Activated naive CD4-positive, alpha-beta T cell treated with anti-CD3 and anti-CD28 coated beads, Interleukin-2, amount 50 U/mL, for 72 hours (primary cell): ENCODE measurements at regions not wholly inside any gene's neighbourhood (a gene's known extent, or its start where the extent isn't known, plus 50 kb on each side); places are given as distances from the start of the nearest gene placed in this dataset.
"Not testable (repeated sequence)": the region's sequence is repeated elsewhere in the genome, so short reads cannot be mapped to it uniquely, and the experiment has no call there.

Experiments used
- ATAC-seq, 2 donors: fragments of 150-1000 bp; cut with Tn5 transposase; 2 replicates each; pipeline ENCODE4 v1.10.0; 2021; ENCODE audit warnings: mild to moderate bottlenecking in 2 of 2, moderate library complexity in 2 of 2
- DNase-seq, 2 donors: peaks; one replicate each; pipeline ENCODE4 v3.0.0; 2021 to 2022; ENCODE audit warnings: low spot score in 2 of 2
- H3K27ac Mint-ChIP-seq, 2 donors: one replicate each; pipeline ENCODE4 v1.8.0; 2022; ENCODE audit warnings: mild to moderate bottlenecking in 2 of 2, mixed read lengths in 2 of 2
- H3K36me3 Mint-ChIP-seq, 2 donors: one replicate each; pipeline ENCODE4 v1.8.0; 2022; ENCODE audit warnings: mixed read lengths in 2 of 2
- H3K9me3 Mint-ChIP-seq, 2 donors: one replicate each; pipeline ENCODE4 v1.8.0; 2022; ENCODE audit warnings: mixed read lengths in 2 of 2

- DNase-seq (no peak), ATAC-seq (no peak)
- Mint-ChIP-seq H3K9me3 (peaks cover 8 to 15% of the 10 kb centered on the region in 2 donors), H3K36me3 (peaks cover 0 to 5% of the 10 kb centered on the region in 2 donors), H3K27ac (no peak overlapping the region)
Measured at GRCh38 chr15:47870956-47871625, 153.8 kb downstream of the SEMA6D start.

DNA sequence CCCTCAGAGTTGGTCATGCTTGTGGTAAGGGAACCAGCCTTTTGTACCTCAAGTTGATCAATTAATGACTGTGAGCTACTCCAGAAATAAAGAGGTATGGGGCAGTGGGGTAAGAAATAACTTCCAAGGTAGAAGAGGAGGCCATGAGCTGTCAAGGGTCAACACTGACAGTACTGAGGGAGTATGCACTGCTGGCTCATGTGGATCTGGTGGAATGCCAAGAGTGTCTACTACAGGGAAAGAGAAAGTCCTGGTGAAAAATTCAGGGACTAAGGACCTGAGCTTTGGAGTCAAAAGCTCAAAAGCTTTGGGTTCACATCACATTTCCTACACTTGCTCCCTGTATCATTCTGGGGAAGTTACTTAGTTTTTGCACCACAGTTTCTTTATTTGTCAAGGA is 154.9 kb downstream of the SEMA6D start:
- Mint-ChIP-seq H3K9me3 (peaks cover 8 to 15% of the 10 kb centered on the region in 2 donors), H3K36me3 (peaks cover 0 to 5% of the 10 kb centered on the region in 2 donors)
- no peak for DNase-seq

DNA sequence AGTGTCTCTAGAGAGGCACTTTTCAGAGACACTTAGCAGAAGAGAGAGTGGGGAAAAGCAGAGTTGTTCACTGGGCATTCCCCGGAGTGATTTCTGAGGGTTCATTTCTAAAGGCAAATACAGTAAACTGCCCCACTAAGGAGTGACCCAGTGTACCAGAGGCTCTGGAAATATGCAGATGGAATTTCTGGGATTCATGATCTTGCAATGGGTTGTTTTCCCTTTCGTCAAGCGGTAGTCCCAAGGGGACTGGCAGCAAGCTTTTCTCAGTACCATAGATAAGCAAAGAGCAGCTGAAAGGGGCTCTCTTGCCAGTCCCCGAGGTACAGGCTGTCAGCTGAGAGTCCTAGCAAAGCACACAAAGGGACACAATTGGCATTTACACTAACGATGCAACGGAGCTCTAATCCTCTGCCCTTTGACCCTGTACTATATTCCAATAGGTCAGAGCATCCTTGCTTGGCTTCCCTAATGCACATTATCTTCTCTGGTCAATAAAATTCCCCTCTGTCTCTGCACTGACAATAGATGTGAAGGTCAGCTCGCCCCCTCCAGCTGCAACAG is 155.6 kb downstream of the SEMA6D start:
- ATAC-seq (no peak), DNase-seq (no peak)
- no peak overlapping the region for H3K27ac Mint-ChIP-seq
- peaks cover 0 to 5% of the 10 kb centered on the region in 2 donors for H3K36me3 Mint-ChIP-seq
- peaks cover 8 to 15% of the 10 kb centered on the region in 2 donors for H3K9me3 Mint-ChIP-seq

More for the DNA sequence above, 154.9 kb downstream of the SEMA6D start:
- no peak for ATAC-seq
- H3K27ac Mint-ChIP-seq, result no peak overlapping the region

GRCh38 chr15:47876986-47877385 is 159.7 kb downstream of the SEMA6D start:
- no peak for DNase-seq
- H3K9me3 Mint-ChIP-seq, result peaks cover 0 to 9% of the 10 kb centered on the region in 2 donors
- no peaks in the 10 kb centered on the region for H3K36me3 Mint-ChIP-seq
- H3K27ac Mint-ChIP-seq, result no peak overlapping the region
- ATAC-seq, result no peak

DNA sequence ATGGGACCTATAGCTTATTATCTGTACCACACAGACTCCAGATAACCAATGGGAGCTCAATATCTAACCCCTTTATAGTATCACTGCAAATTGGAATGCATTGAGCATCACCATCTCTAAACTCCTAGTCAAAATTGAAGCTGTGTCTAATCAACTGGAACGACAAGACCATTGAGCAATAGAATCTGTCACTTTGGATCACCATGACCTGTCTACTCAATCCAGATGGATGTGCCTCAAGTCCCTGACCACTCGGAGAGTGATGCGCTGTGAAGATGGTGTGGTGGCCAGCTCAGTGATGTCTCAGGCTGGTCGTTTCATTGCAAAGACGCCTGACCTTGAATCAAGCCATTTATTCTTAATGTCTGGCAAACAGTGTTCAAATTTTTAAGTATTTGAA is 160.5 kb downstream of the SEMA6D start:
- Mint-ChIP-seq H3K36me3 (no peaks in the 10 kb centered on the region), H3K27ac (no peak overlapping the region), H3K9me3 (peaks cover 0 to 9% of the 10 kb centered on the region in 2 donors)
- ATAC-seq (no peak), DNase-seq (no peak)

GRCh38 chr15:47885920-47886319 is 168.6 kb downstream of the SEMA6D start:
- H3K36me3 Mint-ChIP-seq, result no peaks in the 10 kb centered on the region
- ATAC-seq (no peak), DNase-seq (no peak)
- peaks cover 0 to 3% of the 10 kb centered on the region in 2 donors for H3K9me3 Mint-ChIP-seq
- no peak overlapping the region for H3K27ac Mint-ChIP-seq

DNA sequence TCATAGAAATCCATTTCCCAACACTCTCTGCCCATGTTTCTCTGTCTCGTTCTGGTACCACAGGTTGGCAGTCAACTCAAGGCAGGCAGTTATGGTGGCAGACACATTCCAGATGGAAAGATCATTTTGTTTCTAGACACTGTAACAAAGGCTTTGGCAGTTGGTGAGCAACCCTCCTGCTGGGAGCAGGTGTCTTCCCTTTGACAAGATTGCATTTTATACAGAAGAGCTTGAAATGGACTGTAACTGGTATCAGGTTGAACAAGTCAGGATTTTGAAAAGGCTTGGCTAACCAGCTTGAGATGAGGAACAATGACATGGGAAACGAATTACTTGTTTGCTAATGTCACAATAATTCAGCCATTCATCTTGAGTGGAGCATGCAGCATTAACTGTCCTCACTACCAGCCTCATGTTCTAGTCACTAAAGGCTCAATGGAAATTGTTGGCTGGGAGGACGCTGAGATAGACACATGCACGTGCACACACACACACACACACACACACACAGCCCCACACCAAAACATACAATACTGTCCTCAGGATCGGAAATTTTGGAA is 170.0 kb downstream of the SEMA6D start:
- Mint-ChIP-seq H3K27ac (no peak overlapping the region), H3K9me3 (peaks cover 0 to 3% of the 10 kb centered on the region in 2 donors), H3K36me3 (no peaks in the 10 kb centered on the region)
- DNase-seq (no peak), ATAC-seq (no peak)

DNA sequence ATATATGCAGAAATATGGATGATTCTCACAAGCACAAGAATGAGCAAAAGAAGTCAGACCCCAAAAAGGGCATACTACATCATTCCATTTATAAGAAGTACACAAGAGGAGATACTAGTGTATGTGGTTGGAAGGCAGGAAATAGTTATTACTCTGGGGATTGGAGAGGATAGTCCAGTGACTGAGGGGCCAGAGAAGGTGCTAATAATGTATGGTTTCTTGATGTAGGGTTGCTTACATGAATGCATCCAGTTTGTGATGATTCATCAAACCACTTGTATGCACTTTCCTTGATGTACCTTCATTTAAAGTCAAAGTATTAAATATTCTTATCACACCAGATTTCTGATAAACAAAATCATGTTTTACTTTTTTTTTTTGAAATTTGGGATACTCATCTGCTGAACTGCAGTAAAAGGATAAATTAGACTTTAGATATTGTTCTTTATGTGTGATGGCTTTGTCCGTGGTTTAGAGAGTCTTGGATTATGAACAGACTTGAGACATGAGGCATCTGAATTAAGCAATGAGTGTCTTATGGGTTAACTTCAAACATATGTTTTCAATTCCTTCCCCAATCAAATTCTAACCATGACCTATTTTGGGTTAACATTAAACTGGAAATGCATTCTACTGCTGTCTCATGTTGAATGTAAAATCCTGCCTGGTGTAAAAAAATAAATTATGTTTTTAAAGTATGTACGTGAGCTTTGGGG is 171.2 kb downstream of the SEMA6D start:
- DNase-seq, result no peak
- Mint-ChIP-seq H3K9me3 (peaks cover 0 to 7% of the 10 kb centered on the region in 2 donors), H3K27ac (no peak overlapping the region), H3K36me3 (peaks cover 0 to 5% of the 10 kb centered on the region in 2 donors)
- no peak for ATAC-seq

- ATAC-seq (no peak), DNase-seq (no peak)
- Mint-ChIP-seq H3K9me3 (peaks cover 0 to 8% of the 10 kb centered on the region in 2 donors), H3K27ac (no peak overlapping the region), H3K36me3 (peaks cover 0 to 5% of the 10 kb centered on the region in 2 donors)
Measured at GRCh38 chr15:47890397-47891150, 173.3 kb downstream of the SEMA6D start.

DNA sequence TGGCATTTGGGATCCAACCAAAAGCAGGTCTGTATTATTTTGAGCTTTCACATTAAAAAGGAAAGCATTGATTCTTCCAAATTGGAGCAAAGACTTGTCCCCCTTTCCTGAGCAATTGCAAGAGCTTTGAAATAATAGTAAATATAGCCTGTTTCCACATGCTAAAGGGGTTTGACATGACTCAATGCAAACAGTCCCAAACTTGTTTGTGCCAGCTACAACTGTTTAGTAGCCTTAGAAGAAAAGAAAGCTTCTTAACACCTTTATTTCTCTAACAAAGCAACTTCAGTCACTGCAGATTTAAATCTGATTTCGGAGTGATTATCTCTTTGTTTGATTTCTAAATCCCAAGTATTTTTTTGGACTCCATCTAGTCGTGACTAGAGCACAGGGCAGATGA is 180.2 kb downstream of the SEMA6D start:
- DNase-seq, result no peak
- H3K27ac Mint-ChIP-seq, result no peak overlapping the region
- no peak for ATAC-seq
- peaks cover 2 to 10% of the 10 kb centered on the region in 2 donors for H3K36me3 Mint-ChIP-seq
- H3K9me3 Mint-ChIP-seq, result peaks cover 6 to 21% of the 10 kb centered on the region in 2 donors

GRCh38 chr15:47900751-47901150 is 183.4 kb downstream of the SEMA6D start:
- ATAC-seq (no peak), DNase-seq (no peak)
- Mint-ChIP-seq H3K9me3 (peaks cover 22 to 26% of the 10 kb centered on the region in 2 donors), H3K36me3 (peaks cover 5 to 17% of the 10 kb centered on the region in 2 donors), H3K27ac (no peak overlapping the region)

- DNase-seq (no peak), ATAC-seq (no peak)
- Mint-ChIP-seq H3K9me3 (peaks cover 22 to 26% of the 10 kb centered on the region in 2 donors), H3K36me3 (peaks cover 5 to 17% of the 10 kb centered on the region in 2 donors), H3K27ac (no peak overlapping the region)
Measured at GRCh38 chr15:47903368-47903767, 186.1 kb downstream of the SEMA6D start.

DNA sequence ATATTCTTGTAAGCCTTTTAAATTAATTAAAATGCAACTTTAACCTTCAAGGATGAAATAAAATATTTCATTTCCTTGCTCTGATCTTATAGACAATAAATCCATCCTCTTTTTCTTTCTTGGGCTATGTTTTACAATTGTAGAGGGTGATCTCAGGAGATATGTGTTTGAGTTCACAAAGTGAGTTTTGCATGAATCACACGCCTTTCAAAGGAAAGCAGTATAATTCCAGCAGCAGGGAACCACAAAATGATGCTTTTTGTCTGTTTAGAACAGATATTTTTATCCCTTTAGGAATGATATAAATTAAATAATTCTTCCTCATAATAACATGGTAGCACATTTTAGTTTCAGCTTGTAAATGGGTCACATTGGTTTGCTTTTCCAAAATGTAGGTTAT is 191.2 kb downstream of the SEMA6D start:
- DNase-seq (no peak), ATAC-seq (no peak)
- H3K36me3 Mint-ChIP-seq, result peaks cover 0 to 10% of the 10 kb centered on the region in 2 donors
- no peak overlapping the region for H3K27ac Mint-ChIP-seq
- peaks cover 7 to 11% of the 10 kb centered on the region in 2 donors for H3K9me3 Mint-ChIP-seq

- Mint-ChIP-seq H3K36me3 (peaks cover 0 to 5% of the 10 kb centered on the region in 2 donors), H3K9me3 (peaks cover 3 to 6% of the 10 kb centered on the region in 2 donors), H3K27ac (no peak overlapping the region)
- DNase-seq, result no peak
- no peak for ATAC-seq
Measured at GRCh38 chr15:47908950-47909670, 191.8 kb downstream of the SEMA6D start.

DNA sequence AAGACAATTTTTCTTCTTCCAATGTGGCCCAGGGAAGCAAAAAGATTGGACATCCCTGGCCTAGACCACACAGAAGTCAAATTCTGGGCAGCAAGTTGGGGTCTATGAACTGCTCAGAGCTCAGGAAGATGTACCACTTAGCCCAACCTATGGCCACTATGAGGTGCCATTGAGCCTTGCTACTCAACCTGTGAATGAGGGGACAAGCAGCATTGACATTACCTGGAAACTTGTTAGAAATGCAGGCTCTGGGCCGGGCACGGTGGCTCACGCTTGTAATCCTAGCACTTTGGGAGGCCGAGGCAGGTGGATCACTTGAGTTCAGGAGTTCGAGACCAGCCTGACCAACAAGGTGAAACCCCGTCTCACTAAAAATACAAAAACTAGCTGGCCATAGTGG is 195.6 kb downstream of the SEMA6D start:
- not testable (repeated sequence) for H3K9me3 Mint-ChIP-seq, H3K27ac Mint-ChIP-seq, DNase-seq, H3K36me3 Mint-ChIP-seq, ATAC-seq

- DNase-seq, result no peak
- no peak for ATAC-seq
- Mint-ChIP-seq H3K9me3 (no peaks in the 10 kb centered on the region), H3K27ac (no peak overlapping the region), H3K36me3 (no peaks in the 10 kb centered on the region)
Measured at GRCh38 chr15:47917881-47918280, 200.6 kb downstream of the SEMA6D start.
